HG02588 (cell line): ENCODE measurements at regions not wholly inside any gene's neighbourhood (a gene's known extent, or its start where the extent isn't known, plus 50 kb on each side); places are given as distances from the start of the nearest gene placed in this dataset.

Source experiments
- ATAC-seq: cut with Tn5 transposase; IDR thresholded peaks from one replicate; pipeline ENCODE4 v1.9.1; 2021; ENCODE audit warnings: mild to moderate bottlenecking, moderate library complexity; ENCODE audit not compliant: unreplicated experiment

DNA sequence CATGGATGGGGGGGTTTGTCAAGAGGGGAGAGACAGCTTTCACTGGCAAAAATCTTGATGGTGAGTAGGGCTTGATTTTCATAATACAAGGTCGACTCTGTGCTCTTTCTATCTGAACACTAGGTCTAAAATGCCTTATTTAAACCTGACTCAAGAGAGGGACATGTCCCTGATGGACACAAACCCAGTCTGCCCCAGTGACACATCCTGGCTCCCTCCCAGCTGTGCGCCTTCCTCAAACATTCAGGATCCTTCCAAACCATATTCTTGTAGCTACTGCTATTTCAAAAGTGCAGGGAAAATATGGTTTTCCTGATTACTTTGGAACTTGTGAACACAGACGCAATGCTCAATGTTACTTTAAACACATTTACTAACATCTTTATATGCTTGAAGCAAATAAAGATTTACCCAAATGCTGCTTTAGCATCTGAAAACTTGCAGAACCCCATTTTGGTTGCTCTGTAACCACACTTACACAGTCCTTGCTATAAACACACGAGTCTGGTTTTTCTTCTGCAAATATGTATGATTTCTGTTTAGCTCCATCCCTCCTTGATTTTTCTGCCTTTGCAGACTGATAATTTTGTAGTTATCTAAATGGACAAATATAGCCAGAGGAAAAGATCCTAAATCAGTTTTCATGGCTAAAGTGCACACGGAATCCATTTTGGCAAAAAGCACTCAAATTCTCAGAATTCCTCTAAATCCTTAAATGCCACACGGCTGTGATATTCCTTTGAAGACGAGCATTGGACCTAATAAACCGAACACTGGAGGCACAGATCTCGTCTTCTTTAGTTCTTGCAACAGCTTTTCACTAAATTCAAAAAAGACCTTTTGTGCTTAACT lies 499.9 kb upstream of the ZFHX3 start:
- no peak for ATAC-seq

DNA sequence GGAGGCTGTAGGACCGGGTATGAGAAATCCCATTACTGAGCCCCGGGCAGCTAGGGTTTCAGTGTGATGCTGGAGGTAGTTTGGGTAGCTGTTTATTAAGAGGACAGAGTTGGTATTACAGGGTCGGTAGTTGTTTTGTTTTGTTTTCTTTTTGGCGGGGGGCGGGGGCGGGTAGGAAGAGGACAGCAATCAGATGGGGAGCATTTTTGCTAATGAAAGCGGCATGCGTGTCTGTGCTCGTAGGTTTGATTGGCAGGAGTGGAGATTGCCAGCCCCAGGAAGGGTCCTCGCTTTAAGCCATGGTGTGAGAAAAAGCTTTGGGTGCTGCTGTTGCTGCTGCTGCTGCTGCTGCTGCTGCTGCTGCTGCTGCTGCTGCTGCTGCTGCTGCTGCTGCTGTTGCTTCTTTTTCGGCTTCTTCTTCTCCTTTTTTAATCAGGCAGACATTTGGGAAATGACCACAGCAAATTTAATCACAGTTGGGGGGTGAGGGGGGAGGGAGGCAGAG lies 498.5 kb upstream of the ZFHX3 start:
- no peak for ATAC-seq

DNA sequence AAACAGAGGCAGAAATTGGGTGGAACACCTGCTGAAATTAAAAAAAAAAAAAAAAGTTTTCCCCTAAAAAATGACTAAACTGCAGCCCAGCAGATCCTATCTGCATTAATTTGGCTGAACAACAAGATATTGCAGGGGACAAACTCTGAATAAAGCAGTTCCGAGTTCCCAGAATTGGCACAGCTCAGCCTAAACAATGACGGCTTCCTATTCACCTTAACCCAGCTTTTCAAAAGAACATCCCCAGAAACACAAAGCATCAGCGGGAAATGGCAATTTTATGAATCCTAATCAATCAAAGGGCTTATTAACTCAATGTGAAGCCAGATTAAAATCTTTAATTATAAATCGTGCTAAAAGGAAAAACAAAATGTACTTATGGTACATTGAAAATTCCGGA lies 497.8 kb upstream of the ZFHX3 start:
- no peak for ATAC-seq

DNA sequence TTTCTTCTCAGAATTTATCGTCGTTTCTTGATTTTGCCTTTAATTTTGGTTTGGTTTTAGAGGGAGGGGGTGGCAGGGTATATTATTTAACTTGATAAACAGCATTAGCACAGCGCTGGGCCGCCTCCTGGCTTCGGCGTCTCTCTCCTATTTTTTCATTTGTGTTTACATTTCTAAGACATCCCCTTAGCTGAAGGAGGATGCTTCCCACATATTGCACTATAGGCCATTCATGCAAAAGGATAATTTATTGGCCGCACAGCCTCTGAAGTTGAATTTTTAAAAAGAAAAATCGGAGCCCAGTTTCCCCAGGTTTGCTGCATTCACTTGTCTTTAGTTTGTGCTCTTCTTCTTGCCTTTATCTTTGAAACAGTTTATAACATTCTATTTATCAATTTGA lies 497.4 kb upstream of the ZFHX3 start:
- ATAC-seq: no peak

DNA sequence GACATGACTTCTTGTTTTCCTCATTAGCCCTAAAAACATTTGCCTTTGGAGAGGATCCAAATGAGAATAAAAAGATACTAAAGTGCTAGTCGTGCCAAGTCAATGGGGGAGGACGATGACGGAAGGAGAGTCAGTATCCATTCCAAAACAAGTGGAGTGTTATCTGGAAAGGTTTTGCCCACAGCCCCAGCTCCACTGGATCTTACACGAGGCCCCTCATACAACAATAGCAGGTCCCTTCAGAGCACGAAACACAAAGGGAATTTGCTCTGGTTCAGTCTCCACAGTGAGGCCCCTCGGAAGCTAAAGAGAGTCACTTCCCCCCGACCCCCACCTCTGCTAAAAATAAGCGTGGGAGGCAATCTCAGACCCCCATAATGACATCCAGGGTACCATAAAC lies 496.9 kb upstream of the ZFHX3 start:
- no peak for ATAC-seq

DNA sequence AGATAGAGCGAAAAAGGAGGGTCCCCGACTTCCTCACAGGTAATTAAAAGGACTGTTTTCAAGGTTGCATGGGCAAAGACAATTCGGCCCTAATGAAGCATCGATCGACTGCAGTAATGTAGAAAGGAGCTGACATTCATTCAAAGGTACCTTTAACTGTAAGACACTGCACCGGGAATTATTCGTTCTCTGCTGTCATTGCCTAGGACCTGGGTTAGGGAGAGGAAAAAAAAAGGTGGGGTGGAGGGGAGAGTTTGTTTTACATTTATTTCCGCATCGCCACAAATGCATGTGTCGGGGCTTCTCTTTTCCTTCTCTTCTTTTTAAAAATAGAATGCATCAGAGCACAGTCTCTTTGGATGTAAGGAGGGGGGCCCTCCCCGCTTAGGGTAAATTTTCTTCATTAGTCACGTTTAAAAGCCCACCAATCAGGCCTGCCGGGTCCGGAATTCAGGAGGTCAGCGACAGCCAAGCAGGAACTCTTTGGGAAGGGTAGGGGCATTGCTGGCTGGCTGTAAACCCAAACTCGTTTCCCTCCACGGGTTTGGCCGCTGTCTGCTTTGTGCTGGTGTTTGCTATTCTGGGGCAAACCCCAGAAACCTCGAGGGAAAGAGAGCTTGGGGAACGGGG lies 496.2 kb upstream of the ZFHX3 start:
- no peak for ATAC-seq

DNA sequence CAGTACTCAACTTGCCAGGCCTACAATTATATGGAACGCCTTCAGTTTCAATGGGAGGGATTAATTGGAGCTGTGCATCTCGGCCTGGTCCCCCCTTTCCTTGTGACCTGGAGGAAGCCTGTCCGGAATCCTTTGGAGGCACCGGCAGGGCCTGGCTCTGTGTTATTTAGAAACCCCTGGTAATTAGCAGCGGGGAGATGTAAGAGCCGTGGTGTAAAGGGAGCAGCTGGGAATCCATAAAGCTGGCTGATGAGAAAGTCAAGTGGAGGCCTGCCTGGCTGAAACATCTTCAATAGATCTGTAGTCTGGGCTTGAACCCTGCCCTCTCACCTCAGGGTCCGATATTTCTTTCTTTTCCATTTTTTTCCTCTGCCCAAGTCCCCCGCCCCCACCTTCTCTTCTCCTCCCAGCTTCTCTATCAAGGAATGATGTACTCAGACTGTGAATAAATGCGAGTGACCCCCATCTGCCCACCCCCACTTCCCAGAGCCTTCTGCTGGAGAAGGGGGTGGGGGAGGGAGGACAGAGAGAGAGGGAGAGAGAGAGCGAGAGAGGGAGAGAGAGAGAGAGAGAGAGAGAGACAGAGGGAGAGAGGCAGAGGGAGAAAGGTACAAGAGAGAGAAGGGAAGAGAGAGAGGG lies 495.5 kb upstream of the ZFHX3 start:
- no peak for ATAC-seq

DNA sequence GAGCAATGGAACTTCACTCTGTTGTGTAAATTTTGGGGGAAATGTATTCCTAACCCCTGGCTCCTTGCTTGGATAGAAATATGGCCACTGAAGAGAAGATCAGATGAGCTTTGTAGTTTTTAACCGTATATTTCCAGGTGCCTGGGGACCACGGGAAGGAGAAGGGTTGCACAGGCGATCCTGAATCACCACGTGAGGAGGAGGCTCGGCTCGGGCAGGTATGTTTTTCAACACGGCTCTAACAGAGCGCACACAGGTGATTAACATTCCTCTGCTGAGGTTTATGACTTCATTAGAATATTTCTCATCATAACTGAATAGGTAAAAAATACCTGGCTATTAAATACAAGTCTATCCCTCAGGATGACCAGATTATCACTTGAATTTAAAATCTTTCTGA lies 495.0 kb upstream of the ZFHX3 start:
- no peak for ATAC-seq

DNA sequence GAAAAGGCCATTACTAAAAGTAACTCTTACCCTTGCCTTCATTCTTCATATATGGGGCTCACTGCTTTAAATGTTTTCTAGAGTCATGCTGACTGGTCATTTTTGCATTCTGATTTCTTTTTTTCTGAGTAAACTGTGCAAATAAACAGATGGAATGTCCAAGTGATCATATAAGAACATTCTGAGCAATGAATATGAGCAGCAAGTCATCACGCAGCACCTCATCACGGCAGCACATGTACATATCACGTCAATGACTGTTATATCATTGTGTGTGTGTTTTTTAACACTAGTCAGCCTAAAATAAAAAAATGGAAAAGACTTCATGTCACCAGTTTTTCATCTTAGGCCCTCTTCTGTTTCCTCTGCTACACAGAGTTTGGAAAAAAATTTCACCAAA lies 490.0 kb upstream of the ZFHX3 start:
- ATAC-seq: no peak

DNA sequence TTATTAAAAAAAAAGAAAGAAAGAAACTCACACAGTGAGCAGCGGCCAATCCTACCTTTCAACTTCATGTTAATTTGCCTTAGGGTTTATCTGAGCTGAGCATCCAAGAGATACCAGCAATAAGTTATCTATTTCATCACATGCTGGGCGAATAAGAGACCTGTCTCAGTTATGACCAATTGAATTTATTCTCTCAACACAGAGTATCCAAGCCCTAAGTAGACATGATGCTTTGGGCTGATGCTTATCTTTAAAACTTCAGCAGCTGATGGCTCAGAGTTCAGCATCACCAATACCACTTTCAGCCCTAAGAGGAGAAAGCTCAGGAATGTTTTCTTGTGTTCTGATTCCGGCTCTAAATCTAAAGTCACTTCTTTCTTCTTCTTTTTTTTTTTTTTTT lies 489.0 kb upstream of the ZFHX3 start:
- no peak for ATAC-seq

DNA sequence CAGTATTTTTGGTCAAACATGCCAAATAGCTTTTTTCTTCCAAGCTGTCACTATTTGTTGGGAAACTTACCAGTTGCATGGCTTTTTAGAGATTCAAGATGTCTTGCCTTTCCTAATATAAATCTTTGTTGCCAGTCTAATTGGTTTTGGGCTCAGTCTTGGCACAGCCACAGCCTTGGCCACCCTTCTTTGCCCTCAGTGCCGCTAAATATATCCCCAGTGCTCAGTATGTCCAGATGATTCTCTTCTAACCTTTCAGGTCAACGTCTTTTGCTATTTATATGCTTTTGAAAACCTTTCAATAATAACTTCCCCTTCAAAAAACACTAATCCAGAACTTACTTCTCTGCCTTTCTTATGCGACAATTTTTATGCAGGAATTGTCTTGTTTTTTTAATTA lies 483.1 kb upstream of the ZFHX3 start:
- no peak for ATAC-seq

DNA sequence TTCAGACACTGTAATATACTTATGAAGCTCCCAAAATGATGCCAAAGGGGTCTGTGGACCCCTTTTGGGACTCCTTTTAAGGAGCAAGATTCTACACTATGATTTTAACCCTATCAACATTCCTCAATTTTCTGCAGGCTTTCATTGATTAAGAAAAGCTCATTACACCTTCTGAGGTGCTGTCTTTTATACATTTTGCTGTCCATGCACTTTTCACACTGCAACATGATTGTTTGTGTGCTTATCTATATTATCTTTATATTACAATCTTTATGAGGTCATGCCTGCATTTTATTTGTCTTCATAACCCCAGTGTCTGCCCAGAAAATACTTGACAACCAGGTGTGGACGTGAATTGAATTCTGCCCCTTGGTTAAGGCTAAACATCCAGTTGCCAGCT lies 482.6 kb upstream of the ZFHX3 start:
- no peak for ATAC-seq

DNA sequence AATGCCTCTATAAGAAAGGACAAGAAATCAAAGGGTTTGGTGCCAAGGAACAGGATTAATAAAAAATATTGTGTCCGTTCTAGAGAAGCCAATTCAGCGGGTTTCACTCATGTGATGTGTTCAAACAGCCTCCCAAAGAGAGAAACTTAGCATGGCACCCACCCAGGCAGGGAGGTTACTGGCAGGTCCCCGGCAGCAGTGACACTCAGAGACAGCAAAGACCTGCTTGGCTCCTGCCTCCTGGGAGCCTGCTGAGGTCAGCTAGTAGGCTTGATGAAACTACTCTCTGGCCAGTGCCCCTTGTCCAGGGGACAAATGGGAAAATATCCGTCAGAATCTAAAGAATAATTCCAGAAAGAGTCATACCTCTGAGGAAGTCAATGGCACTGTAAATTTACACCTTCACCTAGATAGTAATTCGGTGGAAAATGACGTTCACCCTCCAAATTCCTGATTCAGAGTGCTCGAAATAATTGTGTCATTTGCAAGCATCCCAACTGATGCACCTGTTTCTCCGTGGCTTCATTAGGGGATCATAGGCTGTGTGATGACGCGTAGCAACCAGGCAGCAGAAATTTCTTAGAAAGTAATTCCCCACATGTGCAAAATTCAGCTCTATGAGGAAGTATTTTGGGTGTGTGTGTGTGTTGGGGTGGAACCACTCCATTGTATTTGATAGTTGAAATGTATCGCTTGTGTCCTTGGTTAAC lies 481.5 kb upstream of the ZFHX3 start:
- ATAC-seq: no peak

DNA sequence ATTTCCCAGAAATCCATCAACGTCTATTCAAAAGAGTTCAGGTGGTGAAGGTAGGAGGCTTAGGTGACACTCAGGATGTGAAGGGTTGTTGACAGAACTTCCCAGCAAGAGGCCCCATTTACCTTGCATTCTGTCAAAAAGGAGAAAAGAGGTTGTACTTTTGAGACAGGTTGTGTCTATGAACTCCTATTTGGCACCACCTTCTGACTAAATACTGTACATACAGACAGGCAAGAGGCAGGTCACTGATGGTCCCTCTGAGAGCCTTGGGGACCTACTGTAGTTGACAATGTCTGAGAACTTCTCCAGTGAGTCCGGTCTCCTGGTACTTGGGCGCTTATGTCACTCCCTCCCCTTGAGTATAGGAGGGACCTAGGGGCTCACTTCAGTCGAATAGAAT lies 479.3 kb upstream of the ZFHX3 start:
- ATAC-seq: no peak

DNA sequence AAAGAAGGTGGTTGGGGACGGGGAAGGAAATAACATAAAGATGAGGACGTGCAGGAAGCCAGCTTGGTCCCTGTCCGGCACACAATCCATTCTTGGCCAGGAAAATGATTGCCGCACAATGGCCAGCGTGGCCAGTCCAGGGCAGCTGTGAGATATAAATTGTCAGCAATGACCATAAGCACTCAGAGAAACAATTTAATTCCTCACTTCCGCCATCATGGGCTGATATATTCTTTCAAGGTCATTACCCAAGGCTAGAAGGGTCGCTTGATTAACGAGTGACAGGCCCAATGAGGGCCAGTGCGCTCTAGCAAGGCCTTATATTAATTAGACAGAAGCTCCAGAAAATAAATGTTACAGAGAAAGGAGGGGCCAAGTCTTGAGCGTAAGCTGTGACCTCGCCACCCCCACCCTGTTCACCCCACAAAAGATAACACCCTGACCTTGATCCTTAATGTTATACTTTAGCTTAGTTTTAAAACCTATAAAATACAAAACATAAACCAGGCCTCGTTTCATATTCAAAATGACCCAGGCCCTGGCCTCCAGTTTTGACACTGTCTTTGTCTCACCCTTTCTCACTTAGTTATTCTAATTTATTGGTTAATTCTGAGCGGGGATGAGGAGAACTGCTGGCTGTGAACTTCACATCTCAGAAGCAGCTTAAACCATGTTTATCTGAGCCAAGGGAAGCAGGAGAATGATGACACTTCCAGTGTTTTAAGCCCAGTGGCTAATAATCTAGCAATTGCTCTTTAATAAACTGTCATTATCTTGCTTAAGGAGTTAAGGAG lies 478.3 kb upstream of the ZFHX3 start:
- no peak for ATAC-seq

DNA sequence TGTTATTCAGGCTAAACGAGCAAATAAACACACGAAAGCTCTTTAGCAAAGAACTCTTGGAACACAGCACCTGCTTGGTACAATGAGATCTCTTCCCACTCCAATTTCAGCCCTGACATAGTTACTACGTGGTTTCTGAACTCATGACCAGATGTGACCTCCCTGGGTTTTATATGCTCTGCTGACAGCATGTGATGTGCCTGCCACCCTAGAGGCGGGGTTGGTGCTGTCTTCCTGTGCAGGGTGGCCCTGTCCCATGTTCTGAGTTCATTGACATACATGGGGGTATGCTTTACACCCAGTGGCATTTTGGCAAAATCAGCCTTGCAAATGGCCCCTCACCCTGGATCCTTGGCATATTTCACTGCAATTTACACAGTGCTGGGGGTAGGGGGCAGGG lies 475.3 kb upstream of the ZFHX3 start:
- ATAC-seq: no peak

DNA sequence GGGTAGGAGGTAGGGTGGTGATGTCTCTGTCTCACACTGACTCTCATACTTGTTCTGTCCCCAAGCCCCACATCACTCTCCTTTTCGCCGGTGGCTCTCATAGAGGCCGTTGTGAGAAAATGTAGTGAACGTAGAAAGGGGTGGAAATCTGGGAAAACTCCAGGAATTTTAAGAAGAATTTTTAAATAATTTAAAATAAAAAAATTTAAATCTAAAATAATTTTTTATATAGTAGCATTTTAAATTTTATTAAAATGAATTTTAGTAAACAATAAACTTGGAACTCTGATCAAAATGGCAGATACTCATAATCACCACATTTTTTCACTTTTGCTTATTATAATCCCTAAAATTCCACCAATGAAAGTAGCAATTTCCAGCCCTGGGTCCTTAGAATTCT lies 473.6 kb upstream of the ZFHX3 start:
- ATAC-seq: no peak

DNA sequence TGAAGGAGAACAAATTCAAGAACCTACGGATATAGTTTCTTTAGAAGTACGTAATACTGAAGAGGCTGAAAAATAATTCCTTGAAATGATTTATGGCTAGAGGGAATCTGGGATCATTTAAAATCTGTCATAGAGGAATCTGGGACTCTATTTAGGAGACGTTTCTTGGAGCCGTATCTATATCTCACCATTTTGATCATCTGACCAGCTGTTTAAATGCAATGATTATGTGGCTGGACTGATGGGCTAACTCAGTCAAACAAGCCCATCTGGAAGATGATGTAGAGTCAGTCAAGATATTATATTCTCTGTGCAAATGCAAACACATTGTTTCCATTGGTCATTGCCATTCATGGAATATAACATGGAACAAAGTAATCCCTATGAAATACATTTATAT lies 467.7 kb upstream of the ZFHX3 start:
- no peak for ATAC-seq

DNA sequence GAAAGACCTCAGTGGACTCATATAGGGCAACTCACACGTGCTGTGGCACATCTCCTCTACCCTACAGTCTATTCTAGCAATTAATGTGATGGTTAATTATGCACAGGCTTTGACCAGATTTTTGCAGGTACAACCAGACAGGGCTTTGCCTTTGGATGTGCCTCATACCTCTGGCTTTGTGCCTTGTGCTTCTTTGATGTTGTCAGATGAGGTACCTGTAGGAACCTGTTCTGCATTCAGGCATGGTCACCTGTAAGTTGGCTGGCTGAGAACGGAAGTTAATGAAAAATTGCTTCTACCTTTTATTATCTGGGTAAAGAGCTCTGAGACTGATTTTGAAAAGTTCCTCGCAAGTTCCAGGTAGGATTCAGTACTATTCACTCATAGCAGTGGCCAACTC lies 462.9 kb upstream of the ZFHX3 start:
- no peak for ATAC-seq

DNA sequence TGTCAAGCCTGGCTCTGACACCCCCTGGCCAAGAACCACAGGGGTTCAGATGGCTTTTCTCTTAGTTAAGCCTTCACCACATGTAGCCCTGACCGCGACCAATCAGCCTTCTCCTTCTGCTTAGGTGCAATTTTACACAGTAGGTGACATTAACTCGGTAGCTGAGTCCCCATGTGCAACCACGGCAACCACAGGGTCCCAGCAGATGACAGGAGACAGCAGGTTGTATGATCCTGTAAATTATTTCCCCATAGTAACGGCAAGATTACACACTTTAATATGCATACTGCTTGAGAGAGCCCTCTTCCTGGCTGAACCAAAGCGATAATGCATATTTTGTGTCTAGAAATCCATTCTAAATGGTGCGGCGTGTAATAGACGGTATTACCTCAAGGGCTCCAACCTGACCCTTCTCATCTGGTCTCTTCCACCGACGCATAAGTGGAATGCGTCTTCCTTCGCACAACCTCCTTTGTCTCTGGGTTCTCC lies 458.7 kb upstream of the ZFHX3 start:
- no peak for ATAC-seq
